A549 (cell line): ENCODE measurements at regions not wholly inside any gene's neighbourhood (a gene's known extent, or its start where the extent isn't known, plus 50 kb on each side); places are given as distances from the start of the nearest gene placed in this dataset.

Experiments used
- BCL3 ChIP-seq: fragments of >200 bp; sonication (Bioruptor Twin); formaldehyde crosslinking; IDR thresholded peaks from 3 replicates; pipeline ENCODE4 v1.6.1; 2016
- CHD2 ChIP-seq: fragments of 150-350 bp; IDR thresholded peaks from 2 replicates; pipeline ENCODE4 v1.6.1; 2014; ENCODE audit warnings: low read length; ENCODE audit not compliant: partially characterized antibody
- CTCF ChIP-seq: fragments of >200 bp; sonication (Bioruptor Twin); formaldehyde crosslinking; IDR thresholded peaks from 3 replicates; pipeline ENCODE4 v1.5.1; 2016
- EP300 ChIP-seq, 2 experiments: fragments of >200 bp; sonication (Bioruptor Twin); formaldehyde crosslinking; IDR thresholded peaks; 2 replicates in 1 of 2; 3 replicates in 1 of 2; pipeline ENCODE4 v1.6.1; 2016 to 2017
- RCOR1 ChIP-seq: fragments of 150-350 bp; IDR thresholded peaks from 2 replicates; pipeline ENCODE4 v1.6.1; 2014; ENCODE audit warnings: antibody characterized with exemption, low read length, low read depth
- REST ChIP-seq: fragments of 200-600 bp; sonication (generic); IDR thresholded peaks from 2 replicates; pipeline ENCODE4 v1.6.1; 2016; ENCODE audit warnings: antibody characterized with exemption, mild to moderate bottlenecking, moderate library complexity
- SMC3 ChIP-seq: fragments of >200 bp; sonication (Bioruptor Twin); formaldehyde crosslinking; IDR thresholded peaks from 3 replicates; pipeline ENCODE4 v1.6.1; 2018; ENCODE audit warnings: inconsistent platforms

DNA sequence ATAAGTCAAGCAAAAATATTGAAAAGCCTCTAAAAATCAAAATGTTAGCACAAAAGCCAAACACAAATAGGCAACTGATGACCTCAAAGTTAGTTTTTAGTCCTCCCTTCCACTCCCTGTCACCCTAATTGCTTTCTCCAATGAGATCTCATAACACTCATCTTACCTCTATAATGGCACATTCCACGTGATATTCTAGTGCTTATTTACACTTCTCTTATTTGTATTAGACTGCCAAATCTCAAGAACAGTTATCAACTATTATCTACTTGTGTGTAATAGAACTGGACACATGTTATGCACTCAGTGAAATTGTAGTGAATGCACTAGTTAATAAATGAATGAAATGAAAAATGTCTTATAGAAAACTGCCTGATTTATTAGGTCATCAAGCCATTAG is 55.5 kb upstream of the AVPR1A start:
- no peak for TF ChIP-seq CTCF
- TF ChIP-seq RCOR1, result no peak
- no peak for TF ChIP-seq EP300 (IDR thresholded peaks at IDR 0.05)
- TF ChIP-seq CHD2, result no peak
- TF ChIP-seq REST, result no peak
- TF ChIP-seq BCL3, result no peak
- TF ChIP-seq SMC3, result no peak
